ENCODE measurements at regions not wholly inside any gene's neighbourhood (a gene's known extent, or its start where the extent isn't known, plus 50 kb on each side); places are given as distances from the start of the nearest gene placed in this dataset. TPM values are rescaled to one million over a fixed set of nuclear protein-coding genes. Genes with fewer than 3 reads are reported as not detected.

Small RNA genes in the stretch of these regions (small RNA-seq; reads per million reads assigned to genes)
- not detected for gene RNU1-33P (ENCODE audit: insufficient read depth)

Data from H1 (cell line).